ENCODE measurements at regions not wholly inside any gene's neighbourhood (a gene's known extent, or its start where the extent isn't known, plus 50 kb on each side); places are given as distances from the start of the nearest gene placed in this dataset.

DNA sequence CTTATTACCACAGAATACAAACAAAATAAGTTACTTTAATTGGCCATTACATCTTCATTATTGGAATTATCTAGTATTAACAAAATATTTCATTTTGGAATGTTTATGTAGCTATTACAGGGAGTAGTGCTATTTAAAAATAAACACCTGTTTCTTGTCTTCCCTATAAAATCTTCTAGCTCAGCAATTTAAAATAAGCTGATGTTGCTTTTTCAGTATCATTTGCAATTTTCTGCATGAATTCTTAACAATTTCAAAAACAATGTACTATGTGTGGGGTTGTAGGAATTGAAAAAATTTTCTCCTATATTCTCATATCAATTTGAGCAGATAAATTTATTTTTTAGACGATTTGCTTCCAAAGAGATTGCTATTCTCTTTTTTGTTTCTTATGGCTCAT is 1251.3 kb upstream of the CRIM1 start:
- no peak overlapping the region for H3K27ac Mint-ChIP-seq
- TF ChIP-seq, protein P1, sequence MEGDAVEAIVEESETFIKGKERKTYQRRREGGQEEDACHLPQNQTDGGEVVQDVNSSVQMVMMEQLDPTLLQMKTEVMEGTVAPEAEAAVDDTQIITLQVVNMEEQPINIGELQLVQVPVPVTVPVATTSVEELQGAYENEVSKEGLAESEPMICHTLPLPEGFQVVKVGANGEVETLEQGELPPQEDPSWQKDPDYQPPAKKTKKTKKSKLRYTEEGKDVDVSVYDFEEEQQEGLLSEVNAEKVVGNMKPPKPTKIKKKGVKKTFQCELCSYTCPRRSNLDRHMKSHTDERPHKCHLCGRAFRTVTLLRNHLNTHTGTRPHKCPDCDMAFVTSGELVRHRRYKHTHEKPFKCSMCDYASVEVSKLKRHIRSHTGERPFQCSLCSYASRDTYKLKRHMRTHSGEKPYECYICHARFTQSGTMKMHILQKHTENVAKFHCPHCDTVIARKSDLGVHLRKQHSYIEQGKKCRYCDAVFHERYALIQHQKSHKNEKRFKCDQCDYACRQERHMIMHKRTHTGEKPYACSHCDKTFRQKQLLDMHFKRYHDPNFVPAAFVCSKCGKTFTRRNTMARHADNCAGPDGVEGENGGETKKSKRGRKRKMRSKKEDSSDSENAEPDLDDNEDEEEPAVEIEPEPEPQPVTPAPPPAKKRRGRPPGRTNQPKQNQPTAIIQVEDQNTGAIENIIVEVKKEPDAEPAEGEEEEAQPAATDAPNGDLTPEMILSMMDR (IDR thresholded peaks at IDR 0.05; ENCODE audit: unreplicated experiment in 3 of 3): no peak
- H3K4me1 Mint-ChIP-seq: no peaks in the 10 kb centered on the region
- no peak overlapping the region for H3K4me3 Mint-ChIP-seq
- H3K36me3 Mint-ChIP-seq (ENCODE audit: low read depth): no peaks in the 10 kb centered on the region
- H3K9me3 Mint-ChIP-seq: peaks cover 7% of the 10 kb centered on the region
- H3K27me3 Mint-ChIP-seq (ENCODE audit: low read depth): no peaks in the 10 kb centered on the region

DNA sequence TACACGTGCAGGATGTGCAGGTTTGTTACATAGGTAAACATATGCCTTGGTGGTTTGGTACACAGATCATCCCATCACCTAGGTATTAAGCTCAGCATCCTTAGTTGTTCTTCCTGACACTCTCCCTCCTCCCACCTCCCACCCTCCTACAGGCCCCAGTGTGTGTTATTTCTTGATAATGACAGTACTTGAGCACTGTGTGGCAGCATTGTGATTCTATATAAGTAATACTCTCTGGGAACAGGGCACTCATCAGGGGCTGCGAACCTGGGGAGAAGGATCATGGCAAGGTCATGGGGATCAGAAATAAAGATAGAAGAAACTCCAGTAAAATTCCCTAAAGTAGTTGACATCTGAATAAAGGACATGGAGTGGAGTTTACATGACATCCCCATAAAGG is 1256.2 kb upstream of the CRIM1 start:
- Mint-ChIP-seq H3K36me3 (ENCODE audit: low read depth) (no peaks in the 10 kb centered on the region), H3K4me3 (no peak overlapping the region), H3K27me3 (ENCODE audit: low read depth) (no peaks in the 10 kb centered on the region), H3K9me3 (peaks cover 7% of the 10 kb centered on the region), H3K4me1 (peaks cover 5% of the 10 kb centered on the region), H3K27ac (no peak overlapping the region)
- TF ChIP-seq, protein P1 (IDR thresholded peaks at IDR 0.05; ENCODE audit: unreplicated experiment in 3 of 3): no peak

DNA sequence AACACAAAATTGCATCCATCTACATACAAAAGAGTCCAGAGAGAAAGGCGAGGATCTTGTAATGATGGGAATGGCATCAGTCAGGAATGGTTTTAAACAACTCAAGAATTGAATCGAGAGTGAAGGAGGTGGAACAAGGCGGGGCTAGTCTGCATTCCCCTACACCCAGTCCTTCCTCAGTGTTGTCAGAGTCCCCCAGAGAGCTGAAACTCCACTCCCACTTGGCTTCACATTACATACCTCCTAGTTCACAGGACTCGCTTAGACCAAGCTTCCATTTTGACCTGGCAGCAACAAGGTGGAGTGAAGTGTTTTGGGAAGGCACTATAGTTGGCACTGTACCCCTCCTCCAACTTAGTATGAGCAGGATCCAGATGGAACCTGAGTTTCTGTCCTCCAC is 1273.5 kb upstream of the CRIM1 start:
- H3K36me3 Mint-ChIP-seq (ENCODE audit: low read depth): no peaks in the 10 kb centered on the region
- TF ChIP-seq, protein P1 (IDR thresholded peaks at IDR 0.05; ENCODE audit: unreplicated experiment in 3 of 3): no peak
- H3K27ac Mint-ChIP-seq: no peak overlapping the region
- H3K9me3 Mint-ChIP-seq: no peaks in the 10 kb centered on the region
- peaks cover 7% of the 10 kb centered on the region for H3K4me1 Mint-ChIP-seq
- H3K4me3 Mint-ChIP-seq: no peak overlapping the region
- no peaks in the 10 kb centered on the region for H3K27me3 Mint-ChIP-seq (ENCODE audit: low read depth)

DNA sequence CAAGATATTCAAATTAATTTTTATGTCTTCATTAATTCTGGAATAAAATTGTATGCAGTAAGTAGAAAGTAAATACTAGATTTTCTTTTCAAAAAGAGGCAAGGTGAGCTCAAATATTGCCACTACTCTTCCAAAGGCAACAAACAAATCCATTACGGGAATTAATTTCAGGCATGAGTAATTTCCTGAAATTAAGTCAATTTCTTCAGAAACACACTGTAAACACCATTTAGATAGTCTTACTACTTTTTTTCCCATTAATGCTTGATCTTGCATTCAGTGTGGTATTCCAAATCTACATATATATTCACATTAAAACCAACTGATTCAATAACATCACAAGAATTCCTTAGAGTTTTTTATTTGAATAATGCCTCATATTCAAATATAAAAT is 1274.0 kb upstream of the CRIM1 start:
- H3K9me3 Mint-ChIP-seq: no peaks in the 10 kb centered on the region

DNA sequence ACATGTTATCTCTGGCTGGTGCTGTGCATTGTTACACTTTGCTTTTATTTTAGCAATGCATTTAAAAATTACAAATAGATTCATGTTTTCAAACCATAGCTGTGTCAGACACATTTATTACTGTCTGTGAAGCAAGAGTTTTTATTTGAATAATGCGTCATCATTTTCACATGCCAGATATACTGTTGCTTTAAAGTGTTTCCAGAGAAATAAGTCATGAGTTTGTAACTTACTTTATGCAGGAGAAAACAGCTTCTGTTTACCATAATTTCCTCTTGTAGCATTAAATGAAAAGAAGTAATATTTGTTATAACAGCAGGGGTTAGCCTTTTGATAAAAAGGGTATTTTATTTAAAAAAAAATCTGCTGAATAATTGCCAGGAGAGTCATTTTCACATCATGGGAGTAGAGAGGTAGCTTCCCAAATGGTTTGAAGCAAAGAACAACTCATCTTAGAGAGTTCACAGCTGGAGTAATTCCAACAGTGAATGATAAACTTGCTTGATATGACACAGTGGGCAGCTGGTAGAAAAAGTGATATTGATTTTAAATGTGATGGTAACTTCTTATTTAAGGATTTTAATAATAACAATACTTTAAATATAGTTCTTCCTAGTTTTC is 1274.5 kb upstream of the CRIM1 start:
- peaks cover 7% of the 10 kb centered on the region for H3K4me1 Mint-ChIP-seq
- TF ChIP-seq, protein P1 (IDR thresholded peaks at IDR 0.05; ENCODE audit: unreplicated experiment in 3 of 3): no peak
- no peak overlapping the region for H3K27ac Mint-ChIP-seq
- no peaks in the 10 kb centered on the region for H3K9me3 Mint-ChIP-seq
- no peaks in the 10 kb centered on the region for H3K36me3 Mint-ChIP-seq (ENCODE audit: low read depth)
- no peaks in the 10 kb centered on the region for H3K27me3 Mint-ChIP-seq (ENCODE audit: low read depth)
- no peak overlapping the region for H3K4me3 Mint-ChIP-seq

More for the DNA sequence above, 1274.0 kb upstream of the CRIM1 start:
- H3K4me1 Mint-ChIP-seq: peaks cover 7% of the 10 kb centered on the region
- H3K27me3 Mint-ChIP-seq (ENCODE audit: low read depth): no peaks in the 10 kb centered on the region
- H3K27ac Mint-ChIP-seq: no peak overlapping the region
- no peaks in the 10 kb centered on the region for H3K36me3 Mint-ChIP-seq (ENCODE audit: low read depth)
- TF ChIP-seq, protein P1 (IDR thresholded peaks at IDR 0.05; ENCODE audit: unreplicated experiment in 3 of 3): no peak
- H3K4me3 Mint-ChIP-seq: no peak overlapping the region

DNA sequence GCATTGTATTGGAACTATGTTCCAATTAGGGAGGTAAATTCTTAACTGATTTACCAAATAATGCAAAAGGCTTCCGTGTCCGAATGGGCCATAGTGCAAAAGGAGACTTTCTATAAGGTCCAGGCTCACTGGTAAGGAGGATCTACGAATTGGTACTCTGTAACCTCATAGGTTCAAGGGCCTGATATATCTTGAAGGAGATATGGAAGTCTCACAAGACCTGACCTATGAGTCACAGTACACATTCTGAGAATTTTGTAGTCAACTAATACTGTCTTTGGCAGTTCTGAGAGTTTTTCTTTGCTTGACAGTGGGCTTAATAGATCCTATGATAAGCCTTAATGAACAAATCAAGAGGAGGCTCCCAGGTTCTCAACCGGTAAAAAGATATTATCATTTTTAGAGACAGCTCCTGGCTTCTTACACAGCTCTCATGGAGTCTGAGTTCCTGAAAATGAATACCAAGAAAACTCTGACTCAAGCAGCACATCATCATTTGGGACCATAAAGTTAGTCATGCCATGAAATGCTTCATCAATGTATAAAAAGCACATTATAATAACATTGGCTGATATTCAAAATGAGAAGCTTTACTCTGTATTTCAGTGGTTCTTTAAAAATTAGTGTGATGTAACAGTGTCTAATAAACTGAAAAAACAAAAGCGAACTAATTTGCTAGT is 1275.2 kb upstream of the CRIM1 start:
- Mint-ChIP-seq H3K9me3 (no peaks in the 10 kb centered on the region), H3K4me1 (peaks cover 7% of the 10 kb centered on the region), H3K36me3 (ENCODE audit: low read depth) (no peaks in the 10 kb centered on the region), H3K4me3 (no peak overlapping the region), H3K27ac (no peak overlapping the region), H3K27me3 (ENCODE audit: low read depth) (no peaks in the 10 kb centered on the region)
- TF ChIP-seq, protein P1 (IDR thresholded peaks at IDR 0.05; ENCODE audit: unreplicated experiment in 3 of 3): no peak

All from nephron (organoid).